ENCODE measurements at regions not wholly inside any gene's neighbourhood (a gene's known extent, or its start where the extent isn't known, plus 50 kb on each side); places are given as distances from the start of the nearest gene placed in this dataset.

- Histone ChIP-seq H3K27ac (no peak overlapping the region), H3K27me3 (no peaks in the 10 kb centered on the region), H3K4me1 (no peaks in the 10 kb centered on the region), H3K4me3 (no peak overlapping the region), H3K9me3 (no peaks in the 10 kb centered on the region), H3K36me3 (no peaks in the 10 kb centered on the region)
- DNase-seq: no peak
- TF ChIP-seq CTCF (IDR thresholded peaks at IDR 0.05) (no peak), POLR2A (IDR thresholded peaks at IDR 0.05) (no peak)
Measured at GRCh38 chr5:27818888-27819287, 780.5 kb upstream of the CDH9 start.

- TF ChIP-seq POLR2A (IDR thresholded peaks at IDR 0.05) (no peak), CTCF (IDR thresholded peaks at IDR 0.05) (no peak)
- DNase-seq: no peak
- no peaks in the 10 kb centered on the region for H3K36me3 ChIP-seq
Measured at GRCh38 chr5:27814983-27815382, 776.6 kb upstream of the CDH9 start.

GRCh38 chr5:27814286-27814685 is 775.9 kb upstream of the CDH9 start:
- TF ChIP-seq CTCF (IDR thresholded peaks at IDR 0.05): no peak
- TF ChIP-seq POLR2A (IDR thresholded peaks at IDR 0.05): no peak
- no peak overlapping the region for H3K27ac ChIP-seq
- no peak overlapping the region for H3K4me3 ChIP-seq
- H3K27me3 ChIP-seq: no peaks in the 10 kb centered on the region
- no peaks in the 10 kb centered on the region for H3K4me1 ChIP-seq
- no peaks in the 10 kb centered on the region for H3K9me3 ChIP-seq
- no peaks in the 10 kb centered on the region for H3K36me3 ChIP-seq
- DNase-seq: no peak

More at GRCh38 chr5:27814983-27815382, 776.6 kb upstream of the CDH9 start:
- H3K4me1 ChIP-seq: no peaks in the 10 kb centered on the region
- H3K27ac ChIP-seq: no peak overlapping the region
- H3K27me3 ChIP-seq: no peaks in the 10 kb centered on the region
- H3K9me3 ChIP-seq: no peaks in the 10 kb centered on the region
- no peak overlapping the region for H3K4me3 ChIP-seq

GRCh38 chr5:27810458-27810857 is 772.1 kb upstream of the CDH9 start:
- no peak for DNase-seq
- Histone ChIP-seq H3K9me3 (peaks cover 0 to 4% (median 0%) of the 10 kb centered on the region in 4 donors), H3K36me3 (no peaks in the 10 kb centered on the region), H3K4me3 (no peak overlapping the region), H3K27me3 (no peaks in the 10 kb centered on the region), H3K4me1 (no peaks in the 10 kb centered on the region), H3K27ac (no peak overlapping the region)
- no peak for TF ChIP-seq CTCF (IDR thresholded peaks at IDR 0.05)
- no peak for TF ChIP-seq POLR2A (IDR thresholded peaks at IDR 0.05)

GRCh38 chr5:27797220-27797619 is 758.8 kb upstream of the CDH9 start:
- Histone ChIP-seq H3K36me3 (no peaks in the 10 kb centered on the region), H3K27ac (no peak overlapping the region), H3K4me1 (no peaks in the 10 kb centered on the region), H3K4me3 (no peak overlapping the region), H3K9me3 (peaks cover 0 to 3% (median 0%) of the 10 kb centered on the region in 4 donors), H3K27me3 (no peaks in the 10 kb centered on the region)
- no peak for TF ChIP-seq POLR2A (IDR thresholded peaks at IDR 0.05)
- TF ChIP-seq CTCF (IDR thresholded peaks at IDR 0.05): no peak
- DNase-seq: no peak

GRCh38 chr5:27788184-27788583 is 749.8 kb upstream of the CDH9 start:
- no peak overlapping the region for H3K4me3 ChIP-seq
- no peaks in the 10 kb centered on the region for H3K9me3 ChIP-seq
- TF ChIP-seq POLR2A (IDR thresholded peaks at IDR 0.05) (no peak), CTCF (IDR thresholded peaks at IDR 0.05) (no peak)
- H3K36me3 ChIP-seq: no peaks in the 10 kb centered on the region
- no peaks in the 10 kb centered on the region for H3K4me1 ChIP-seq
- no peak for DNase-seq
- no peaks in the 10 kb centered on the region for H3K27me3 ChIP-seq
- H3K27ac ChIP-seq: no peak overlapping the region

Measured in Peyer's patch (tissue), 4 donors.